ENCODE measurements at regions not wholly inside any gene's neighbourhood (a gene's known extent, or its start where the extent isn't known, plus 50 kb on each side); places are given as distances from the start of the nearest gene placed in this dataset.

DNA sequence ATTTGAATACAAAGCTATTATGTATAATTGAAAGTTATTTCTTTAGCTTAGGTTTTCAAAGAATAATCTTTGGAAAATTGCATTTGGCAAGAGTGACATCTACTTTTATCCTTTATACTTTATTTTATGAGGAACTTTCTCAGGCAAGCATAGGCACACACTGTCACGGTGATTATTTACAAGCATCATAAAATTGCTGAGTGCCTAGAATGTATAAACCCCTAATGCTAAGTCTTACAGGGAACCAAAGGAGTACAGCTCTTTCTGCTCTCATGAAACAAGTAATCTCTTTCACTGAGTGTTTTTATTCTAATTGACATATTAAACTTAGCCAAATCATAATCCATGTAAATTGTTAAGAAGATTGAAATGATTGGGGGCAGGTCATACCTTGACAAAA, 154.9 kb downstream of the FSCB start:
- Histone ChIP-seq H2BK120ac (ENCODE audit: low read depth, low read length) (no peak overlapping the region), H2BK5ac (ENCODE audit: low read depth, low read length, poor library complexity, severe bottlenecking) (no peak overlapping the region), H3K4me1 (ENCODE audit: control insufficient read depth, insufficient read depth, low read length) (no peaks in the 10 kb centered on the region), H3K9me3 (ENCODE audit: control insufficient read depth, insufficient read depth, low read length) (peaks cover 8% of the 10 kb centered on the region), H3K27me3 (ENCODE audit: control insufficient read depth, insufficient read depth, low read length) (no peaks in the 10 kb centered on the region), H4K20me1 (ENCODE audit: insufficient read depth, low read length) (no peaks in the 10 kb centered on the region), H3K23ac (ENCODE audit: low read depth, low read length) (no peak overlapping the region), H2AK9ac (replicated peaks; ENCODE audit: low read depth, low read length, poor library complexity) (no peak overlapping the region), H2AK5ac (ENCODE audit: low read depth, low read length) (no peak overlapping the region), H3K9me1 (ENCODE audit: insufficient read depth, low read length) (no peaks in the 10 kb centered on the region), H3K4ac (ENCODE audit: low read depth, low read length) (no peak overlapping the region), H3K9ac (ENCODE audit: low read depth, low read length) (no peak overlapping the region), H2AFZ (replicated peaks; ENCODE audit: low read length, poor library complexity) (no peak overlapping the region), H2BK20ac (ENCODE audit: low read depth, low read length) (no peak overlapping the region), H3K4me2 (ENCODE audit: low read depth, low read length) (no peak overlapping the region), H3K27ac (ENCODE audit: insufficient read depth, low read length) (no peak overlapping the region), H3K18ac (ENCODE audit: low read depth, low read length) (no peak overlapping the region), H3K4me3 (ENCODE audit: insufficient read depth, low read depth, low read length) (no peak overlapping the region), H4K8ac (ENCODE audit: low read depth in 2 of 2, low read length in 2 of 2) (no peak overlapping the region), H2BK15ac (ENCODE audit: low read depth, low read length) (no peak overlapping the region), H3K79me1 (ENCODE audit: low read depth in 1 of 2, low read length in 2 of 2) (no peaks in the 10 kb centered on the region), H4K5ac (ENCODE audit: low read depth, low read length) (no peak overlapping the region), H3K56ac (ENCODE audit: extremely low read depth, insufficient read depth, low read length) (no peak overlapping the region), H3K36me3 (ENCODE audit: control insufficient read depth, insufficient read depth, low read length) (no peaks in the 10 kb centered on the region), H4K91ac (ENCODE audit: insufficient read depth, low read depth, low read length) (no peak overlapping the region), H3K14ac (replicated peaks; ENCODE audit: low read depth, low read length) (no peak overlapping the region)
- ATAC-seq (ENCODE audit: low read depth) (no peak), DNase-seq (no peak)
- BruUV-seq (replicated peaks), result no TSS peak
- TF ChIP-seq NFE2L2 (IDR thresholded peaks at IDR 0.05; ENCODE audit: low read depth, low read length), result no peak
- TF ChIP-seq MAFK (IDR thresholded peaks at IDR 0.05; ENCODE audit: low read depth, low read length), result no peak
- no peak for TF ChIP-seq MAZ (IDR thresholded peaks at IDR 0.05; ENCODE audit: borderline replicate concordance, low read depth, low read length)
- no peak for TF ChIP-seq RFX5 (IDR thresholded peaks at IDR 0.05; ENCODE audit: low read depth, low read length)
- TF ChIP-seq CEBPB (IDR thresholded peaks at IDR 0.05; ENCODE audit: low read depth, low read length), result no peak
- TF ChIP-seq MXI1 (IDR thresholded peaks at IDR 0.05; ENCODE audit: borderline replicate concordance, low read depth, low read length), result no peak
- TF ChIP-seq RAD21 (IDR thresholded peaks at IDR 0.05; ENCODE audit: low read length), result no peak
- no peak for TF ChIP-seq CHD1 (IDR thresholded peaks at IDR 0.05; ENCODE audit: low read depth, low read length)
- TF ChIP-seq SMC3 (IDR thresholded peaks at IDR 0.05; ENCODE audit: low read depth, low read length), result no peak
- TF ChIP-seq USF2 (IDR thresholded peaks at IDR 0.05; ENCODE audit: low read depth, low read length), result no peak
- no peak for TF ChIP-seq RCOR1 (IDR thresholded peaks at IDR 0.05; ENCODE audit: insufficient replicate concordance, low read length)
- dilution Hi-C loops (cut with HindIII; ENCODE audit: low sequenced_read_pairs, unreplicated experiment) (no loop called here), intact Hi-C loops (cut with micrococcal nuclease) (no loop called here), in situ Hi-C loops (cut with MboI; ENCODE audit: low sequenced_read_pairs) (no loop called here)
- WGBS, 2 experiments (ENCODE audit: extremely low coverage in 2 of 2, insufficient read length in 1 of 2), result no CpG with 5 or more reads among the region's 1 CpG
- CTCF ChIA-PET, result no interaction called here
- POLR2A ChIA-PET (ENCODE audit: unreplicated experiment), result no interaction called here
